ENCODE measurements at regions not wholly inside any gene's neighbourhood (a gene's known extent, or its start where the extent isn't known, plus 50 kb on each side); places are given as distances from the start of the nearest gene placed in this dataset.
"Not testable (repeated sequence)": the region's sequence is repeated elsewhere in the genome, so short reads cannot be mapped to it uniquely, and the experiment has no call there.

DNA sequence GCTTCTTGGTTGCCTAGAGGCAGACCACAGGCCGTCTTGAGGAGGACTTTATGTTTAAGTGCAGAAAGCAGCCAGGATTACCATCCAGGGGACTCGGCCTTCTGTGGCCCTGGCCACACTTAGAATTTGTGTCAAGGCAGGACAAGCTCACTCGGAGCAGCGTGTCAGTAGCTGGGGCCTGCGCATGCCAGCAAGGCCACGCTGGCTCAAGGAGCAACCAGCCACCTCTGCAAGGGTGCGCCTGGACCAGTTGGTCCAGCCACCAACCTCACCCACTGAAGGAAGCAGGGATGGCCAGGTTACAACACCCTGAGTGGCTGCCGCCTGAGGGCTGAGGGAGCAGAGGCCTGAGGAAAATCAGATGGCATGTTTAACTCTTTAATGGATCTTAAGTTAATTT is 105.7 kb downstream of the CCDC74A start:
- not testable (repeated sequence) for TF ChIP-seq POLR2A (conservative IDR thresholded peaks at IDR 0.05); EGR1 (conservative IDR thresholded peaks at IDR 0.05); NONO (IDR thresholded peaks at IDR 0.05; ENCODE audit: low read depth in 2 of 2, low read length in 1 of 2); NFIC (IDR thresholded peaks at IDR 0.05); ZNF384 (IDR thresholded peaks at IDR 0.05; ENCODE audit: low read depth, low read length); ZBTB8A (IDR thresholded peaks at IDR 0.05; ENCODE audit: partially characterized antibody); CBX5 (IDR thresholded peaks at IDR 0.05; ENCODE audit: borderline replicate concordance, low read depth)
- TF ChIP-seq, protein P1, sequence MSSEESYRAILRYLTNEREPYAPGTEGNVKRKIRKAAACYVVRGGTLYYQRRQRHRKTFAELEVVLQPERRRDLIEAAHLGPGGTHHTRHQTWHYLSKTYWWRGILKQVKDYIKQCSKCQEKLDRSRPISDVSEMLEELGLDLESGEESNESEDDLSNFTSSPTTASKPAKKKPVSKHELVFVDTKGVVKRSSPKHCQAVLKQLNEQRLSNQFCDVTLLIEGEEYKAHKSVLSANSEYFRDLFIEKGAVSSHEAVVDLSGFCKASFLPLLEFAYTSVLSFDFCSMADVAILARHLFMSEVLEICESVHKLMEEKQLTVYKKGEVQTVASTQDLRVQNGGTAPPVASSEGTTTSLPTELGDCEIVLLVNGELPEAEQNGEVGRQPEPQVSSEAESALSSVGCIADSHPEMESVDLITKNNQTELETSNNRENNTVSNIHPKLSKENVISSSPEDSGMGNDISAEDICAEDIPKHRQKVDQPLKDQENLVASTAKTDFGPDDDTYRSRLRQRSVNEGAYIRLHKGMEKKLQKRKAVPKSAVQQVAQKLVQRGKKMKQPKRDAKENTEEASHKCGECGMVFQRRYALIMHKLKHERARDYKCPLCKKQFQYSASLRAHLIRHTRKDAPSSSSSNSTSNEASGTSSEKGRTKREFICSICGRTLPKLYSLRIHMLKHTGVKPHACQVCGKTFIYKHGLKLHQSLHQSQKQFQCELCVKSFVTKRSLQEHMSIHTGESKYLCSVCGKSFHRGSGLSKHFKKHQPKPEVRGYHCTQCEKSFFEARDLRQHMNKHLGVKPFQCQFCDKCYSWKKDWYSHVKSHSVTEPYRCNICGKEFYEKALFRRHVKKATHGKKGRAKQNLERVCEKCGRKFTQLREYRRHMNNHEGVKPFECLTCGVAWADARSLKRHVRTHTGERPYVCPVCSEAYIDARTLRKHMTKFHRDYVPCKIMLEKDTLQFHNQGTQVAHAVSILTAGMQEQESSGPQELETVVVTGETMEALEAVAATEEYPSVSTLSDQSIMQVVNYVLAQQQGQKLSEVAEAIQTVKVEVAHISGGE (CRISPR knock-in tag; IDR thresholded peaks at IDR 0.05): not testable (repeated sequence)

All from K562 (cell line).